PFSK-1 (cell line): ENCODE measurements at regions not wholly inside any gene's neighbourhood (a gene's known extent, or its start where the extent isn't known, plus 50 kb on each side); places are given as distances from the start of the nearest gene placed in this dataset.

Source experiments
- FOXP2 ChIP-seq: optimal IDR thresholded peaks from 2 replicates; pipeline ENCODE3; 2011; ENCODE audit warnings: borderline replicate concordance, control low read depth, inconsistent platforms; ENCODE audit not compliant: insufficient read depth; ENCODE audit errors: extremely low read length, extremely low read depth
- POLR2AphosphoS5 ChIP-seq: IDR thresholded peaks from 2 replicates; pipeline ENCODE4 v1.6.1; 2012; ENCODE audit warnings: low read depth, mild to moderate bottlenecking, control low read depth, low read length, moderate library complexity
- REST ChIP-seq, 2 experiments: IDR thresholded peaks; 2 replicates each; pipeline versions ENCODE4 v1.6.1 to v1.8.0; 2011 to 2012; ENCODE audit warnings: low read depth in 2 of 2, low read length in 2 of 2, control low read depth in 1 of 2, inconsistent platforms in 1 of 2, mild to moderate bottlenecking in 1 of 2, moderate library complexity in 1 of 2; ENCODE audit not compliant: insufficient read depth in 1 of 2
- SIN3A ChIP-seq: IDR thresholded peaks from 2 replicates; pipeline ENCODE4 v1.6.1; 2012; ENCODE audit warnings: mild to moderate bottlenecking, low read length, moderate library complexity, borderline replicate concordance; ENCODE audit not compliant: insufficient read depth
- TAF1 ChIP-seq: IDR thresholded peaks from 2 replicates; pipeline ENCODE4 v1.6.1; 2012; ENCODE audit warnings: low read length, control low read depth, borderline replicate concordance; ENCODE audit not compliant: insufficient read depth

GRCh38 chr14:43313719-43314118 lies 1193.4 kb downstream of the FSCB start:
- no peak for TF ChIP-seq REST (IDR thresholded peaks at IDR 0.05; ENCODE audit: insufficient read depth in 1 of 2, low read depth in 2 of 2, low read length in 2 of 2)
- TF ChIP-seq FOXP2: no peak
- TF ChIP-seq SIN3A: no peak
- no peak for TF ChIP-seq POLR2AphosphoS5
- no peak for TF ChIP-seq TAF1

- TF ChIP-seq REST (IDR thresholded peaks at IDR 0.05; ENCODE audit: insufficient read depth in 1 of 2, low read depth in 2 of 2, low read length in 2 of 2) (no peak), SIN3A (no peak), POLR2AphosphoS5 (no peak), TAF1 (no peak), FOXP2 (no peak)
Measured at GRCh38 chr14:43308421-43309110, 1198.5 kb downstream of the FSCB start.

DNA sequence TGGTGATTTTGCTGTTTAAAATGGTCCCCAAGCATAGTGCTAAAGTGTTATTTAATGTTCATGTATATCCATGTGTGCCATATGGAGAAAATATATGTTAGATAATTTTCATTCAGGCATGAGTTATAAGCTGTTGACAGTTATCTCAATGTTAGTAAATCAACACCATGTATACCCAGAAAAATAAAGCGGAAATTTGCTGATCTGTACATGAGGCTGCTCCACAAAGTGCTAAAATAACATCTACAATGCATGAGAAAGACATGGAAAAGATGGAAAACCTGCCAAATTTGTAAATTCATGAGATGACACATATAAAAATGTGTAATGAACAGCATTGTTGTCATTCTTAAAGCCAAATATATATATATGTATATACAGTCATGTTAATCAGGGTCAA lies 1199.2 kb downstream of the FSCB start:
- TF ChIP-seq REST (IDR thresholded peaks at IDR 0.05; ENCODE audit: insufficient read depth in 1 of 2, low read depth in 2 of 2, low read length in 2 of 2) (no peak), POLR2AphosphoS5 (no peak), SIN3A (no peak), FOXP2 (no peak), TAF1 (no peak)

- TF ChIP-seq POLR2AphosphoS5 (no peak), FOXP2 (no peak), TAF1 (no peak), REST (IDR thresholded peaks at IDR 0.05; ENCODE audit: insufficient read depth in 1 of 2, low read depth in 2 of 2, low read length in 2 of 2) (no peak), SIN3A (no peak)
Measured at GRCh38 chr14:43306053-43306452, 1201.0 kb downstream of the FSCB start.
